ENCODE measurements at regions not wholly inside any gene's neighbourhood (a gene's known extent, or its start where the extent isn't known, plus 50 kb on each side); places are given as distances from the start of the nearest gene placed in this dataset.

DNA sequence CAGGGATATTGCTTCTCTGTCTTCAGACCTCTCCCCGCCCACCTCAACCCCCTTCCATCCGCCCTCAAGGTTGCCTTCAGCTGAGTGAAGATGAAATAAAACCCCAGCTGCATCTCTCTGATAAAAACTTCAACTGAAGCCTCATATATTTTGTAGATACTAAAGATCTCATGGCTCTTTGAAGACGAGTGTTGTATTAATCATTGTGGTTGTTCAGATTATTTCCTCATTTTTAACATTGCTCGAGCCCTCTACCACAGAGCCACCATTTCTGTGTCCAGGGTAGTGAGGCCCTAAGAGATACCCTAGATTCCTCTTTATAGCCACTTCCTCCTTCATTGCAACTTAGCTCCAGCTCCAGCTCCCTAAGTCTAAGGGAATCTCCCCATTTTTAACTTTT lies 312.8 kb upstream of the ZNF507 start:
- TF ChIP-seq, protein P1, sequence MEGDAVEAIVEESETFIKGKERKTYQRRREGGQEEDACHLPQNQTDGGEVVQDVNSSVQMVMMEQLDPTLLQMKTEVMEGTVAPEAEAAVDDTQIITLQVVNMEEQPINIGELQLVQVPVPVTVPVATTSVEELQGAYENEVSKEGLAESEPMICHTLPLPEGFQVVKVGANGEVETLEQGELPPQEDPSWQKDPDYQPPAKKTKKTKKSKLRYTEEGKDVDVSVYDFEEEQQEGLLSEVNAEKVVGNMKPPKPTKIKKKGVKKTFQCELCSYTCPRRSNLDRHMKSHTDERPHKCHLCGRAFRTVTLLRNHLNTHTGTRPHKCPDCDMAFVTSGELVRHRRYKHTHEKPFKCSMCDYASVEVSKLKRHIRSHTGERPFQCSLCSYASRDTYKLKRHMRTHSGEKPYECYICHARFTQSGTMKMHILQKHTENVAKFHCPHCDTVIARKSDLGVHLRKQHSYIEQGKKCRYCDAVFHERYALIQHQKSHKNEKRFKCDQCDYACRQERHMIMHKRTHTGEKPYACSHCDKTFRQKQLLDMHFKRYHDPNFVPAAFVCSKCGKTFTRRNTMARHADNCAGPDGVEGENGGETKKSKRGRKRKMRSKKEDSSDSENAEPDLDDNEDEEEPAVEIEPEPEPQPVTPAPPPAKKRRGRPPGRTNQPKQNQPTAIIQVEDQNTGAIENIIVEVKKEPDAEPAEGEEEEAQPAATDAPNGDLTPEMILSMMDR (IDR thresholded peaks at IDR 0.05): no peak
- no peak for TF ChIP-seq POLR2A (IDR thresholded peaks at IDR 0.05)
- no peak for TF ChIP-seq POLR2AphosphoS5 (IDR thresholded peaks at IDR 0.05)
